Psoas muscle (tissue), 7 donors: ENCODE measurements at regions not wholly inside any gene's neighbourhood (a gene's known extent, or its start where the extent isn't known, plus 50 kb on each side); places are given as distances from the start of the nearest gene placed in this dataset.

Experiments
- ATAC-seq, 4 donors: fragments of 200-7000 bp; cut with Tn5 transposase; one replicate each; pipeline ENCODE4 v1.9.1; 2020; ENCODE audit warnings: moderate library complexity in 3 of 4, mild to moderate bottlenecking in 2 of 4
- DNase-seq, 2 donors: peaks; one replicate each; pipeline ENCODE4 v3.0.0-alpha.2; 2020
- H3K27ac ChIP-seq: fragments of 200-600 bp; one replicate; pipeline ENCODE4 v1.8.0; 2022
- H3K27me3 ChIP-seq, 3 donors: fragments of 200-600 bp in 1 of 3; one replicate each; pipeline versions ENCODE4 v1.6.1 to v1.8.0; 2013 to 2022; ENCODE audit warnings: low read length in 2 of 3, mild to moderate bottlenecking in 2 of 3, moderate library complexity in 1 of 3; ENCODE audit not compliant: insufficient read depth in 3 of 3
- H3K36me3 ChIP-seq, 2 donors: fragments of 200-600 bp in 1 of 2; one replicate each; pipeline versions ENCODE4 v1.6.1 to v1.8.0; 2013 to 2022; ENCODE audit warnings: low read depth in 1 of 2, mild to moderate bottlenecking in 1 of 2, moderate library complexity in 1 of 2; ENCODE audit not compliant: insufficient read depth in 1 of 2
- H3K4me1 ChIP-seq: fragments of 200-600 bp; one replicate; pipeline ENCODE4 v1.8.0; 2022
- H3K4me3 ChIP-seq: fragments of 200-600 bp; one replicate; pipeline ENCODE4 v1.8.0; 2022; ENCODE audit warnings: mild to moderate bottlenecking
- H3K9me3 ChIP-seq: fragments of 200-600 bp; one replicate; pipeline ENCODE4 v1.8.0; 2022
- CTCF ChIP-seq: fragments of 200-600 bp; IDR thresholded peaks from one replicate; pipeline ENCODE4 v1.8.0; 2022; ENCODE audit warnings: antibody characterized with exemption
- WGBS, 3 donors: extraction: QIAGEN DNeasy Blood & Tissue Kit; methylation state at CpG; one replicate each; pipeline versions ENCODE4 v1.1.6 to v1.1.7; 2013; 5-methylcytosine and 5-hydroxymethylcytosine counted together
- intact Hi-C, 2 donors: fragments of 100-400 bp; cut with DNase I; formaldehyde crosslinking; loops; one replicate each; pipeline versions ENCODE4 v1.11.0 to v1.14.2; 2022
- donor health status: healthy with polysubstance abuse.
- donor health status: DM: no; HTN: no; CAD: no; lungs with moderate emphysema.
- donor health status: Bipolar disorder and iron deficiency.
- donor health status: healthy.
- donor health status: DM: yes; HTN: yes; CAD: no.
- donor health status: DM: no; HTN: no; CAD: no.
- donor health status: DM: yes; HTN: yes; CAD: no.

- intact Hi-C loops, result no loop called here
- H3K4me1 ChIP-seq, result no peaks in the 10 kb centered on the region
- H3K9me3 ChIP-seq, result no peaks in the 10 kb centered on the region
- no peak for TF ChIP-seq CTCF
- no peaks in the 10 kb centered on the region for H3K27me3 ChIP-seq
- 96 to 100% (median 100%) methylated on average over 1 of the region's 1 CpG for WGBS, 3 donors
- H3K4me3 ChIP-seq, result no peak overlapping the region
- H3K36me3 ChIP-seq, result no peaks in the 10 kb centered on the region
- no peak for DNase-seq
- no peak overlapping the region for H3K27ac ChIP-seq
- ATAC-seq, result no peak
Measured at GRCh38 chr14:56488306-56488705, 91.3 kb upstream of the TMEM260 start.

- WGBS, 3 donors, result 17 to 20% (median 18%) methylated on average over 3 of the region's 3 CpGs
- peak in 1 of 4 donors; percentile 73 for ATAC-seq
- peaks cover 6% of the 10 kb centered on the region for H3K4me1 ChIP-seq
- peak; percentile 64 for TF ChIP-seq CTCF
- H3K27ac ChIP-seq, result no peak overlapping the region
- H3K27me3 ChIP-seq, result no peaks in the 10 kb centered on the region
- intact Hi-C loops, result loop anchor here (2.0 to 5.0 kb wide), 4 partner anchors 87 to 827 kb away; partner anchors contain the start of gene TMEM260 (in 1 of the 2)
- H3K9me3 ChIP-seq, result no peaks in the 10 kb centered on the region
- H3K4me3 ChIP-seq, result no peak overlapping the region
- no peak for DNase-seq
- no peaks in the 10 kb centered on the region for H3K36me3 ChIP-seq
Measured at GRCh38 chr14:56490379-56490778, 89.2 kb upstream of the TMEM260 start.

GRCh38 chr14:56491299-56492285 lies 88.0 kb upstream of the TMEM260 start:
- peak; percentile 58 to 84 (median 74) for ATAC-seq
- Histone ChIP-seq H3K4me3 (no peak overlapping the region), H3K36me3 (no peaks in the 10 kb centered on the region), H3K27me3 (no peaks in the 10 kb centered on the region), H3K27ac (no peak overlapping the region), H3K4me1 (peaks cover 6% of the 10 kb centered on the region), H3K9me3 (no peaks in the 10 kb centered on the region)
- intact Hi-C loops, result loop anchor here (2.0 to 5.0 kb wide), 4 partner anchors 86 to 826 kb away; partner anchors contain the start of gene TMEM260 (in 1 of the 2)
- DNase-seq, result no peak
- WGBS, 3 donors, result 31 to 33% (median 32%) methylated on average over 10 of the region's 10 CpGs
- peak; percentile 64 for TF ChIP-seq CTCF

GRCh38 chr14:56494167-56494566 lies 85.4 kb upstream of the TMEM260 start:
- peak; percentile 51 to 89 (median 82) for ATAC-seq
- no peak for DNase-seq

More at GRCh38 chr14:56494167-56494566, 85.4 kb upstream of the TMEM260 start:
- Histone ChIP-seq H3K9me3 (no peaks in the 10 kb centered on the region), H3K27ac (no peak overlapping the region), H3K4me1 (peaks cover 6% of the 10 kb centered on the region), H3K36me3 (no peaks in the 10 kb centered on the region), H3K27me3 (no peaks in the 10 kb centered on the region), H3K4me3 (no peak overlapping the region)
- intact Hi-C loops, result loop anchor here (5.0 kb wide), 3 partner anchors 83 to 823 kb away; partner anchors contain the start of gene TMEM260 (in 1 of the 2)
- 28 to 30% (median 29%) methylated on average over 3 of the region's 3 CpGs for WGBS, 3 donors
- no peak for TF ChIP-seq CTCF
